CD4-positive, alpha-beta T cell (primary cell): ENCODE measurements at regions not wholly inside any gene's neighbourhood (a gene's known extent, or its start where the extent isn't known, plus 50 kb on each side); places are given as distances from the start of the nearest gene placed in this dataset.

Experiments
- ATAC-seq: fragments of 200-7000 bp; cut with Tn5 transposase; one replicate; pipeline ENCODE4 v1.10.0; 2022; ENCODE audit warnings: mild to moderate bottlenecking; ENCODE audit not compliant: poor library complexity
- CTCF ChIA-PET: fragments of 350-600 bp; sonication (Branson Sonifier 250); formaldehyde crosslinking; loops from one replicate; lab custom pipeline; 2021; ENCODE audit warnings: antibody characterized with exemption, inconsistent platforms; lab: Charles Lee
- POLR2A ChIA-PET: fragments of 350-600 bp; sonication (Branson Sonifier 250); formaldehyde crosslinking; loops from one replicate; lab custom pipeline; 2021; ENCODE audit warnings: antibody characterized with exemption, inconsistent platforms; lab: Charles Lee
- DNase-seq, 14 experiments: peaks; one replicate each; pipeline ENCODE4 v3.0.0-alpha.2; 2013 to 2020; ENCODE audit warnings: mixed read lengths in 2 of 14
- H3K27ac ChIP-seq, 2 donors: one replicate each; pipeline versions ENCODE4 v1.5.1 to v1.7.0; 2013; ENCODE audit warnings: low read length in 2 of 2, low read depth in 1 of 2, mild to moderate bottlenecking in 1 of 2
- H3K27me3 ChIP-seq, 2 experiments: 1 replicate in 1 of 2; 2 replicates in 1 of 2; pipeline versions ENCODE4 v1.6.1 to v1.7.0; 2013; ENCODE audit warnings: low read length in 2 of 2, control low read depth in 1 of 2, mild to moderate bottlenecking in 1 of 2, moderate library complexity in 1 of 2; ENCODE audit not compliant: insufficient read depth in 2 of 2, control insufficient read depth in 1 of 2
- H3K36me3 ChIP-seq: one replicate; pipeline ENCODE4 v1.6.1; 2013; ENCODE audit warnings: low read length, control low read depth; ENCODE audit not compliant: insufficient read depth
- H3K4me1 ChIP-seq: one replicate; pipeline ENCODE4 v1.6.1; 2013; ENCODE audit warnings: low read length, control low read depth; ENCODE audit not compliant: insufficient read depth
- H3K4me3 ChIP-seq: one replicate; pipeline ENCODE4 v1.5.1; 2013; ENCODE audit warnings: mild to moderate bottlenecking, low read length, moderate library complexity
- H3K9me3 ChIP-seq, 2 experiments: 1 replicate in 1 of 2; 2 replicates in 1 of 2; pipeline versions ENCODE4 v1.6.1 to v1.7.0; 2013; ENCODE audit warnings: low read length in 2 of 2, mild to moderate bottlenecking in 2 of 2, control low read depth in 1 of 2, moderate library complexity in 1 of 2; ENCODE audit not compliant: control insufficient read depth in 1 of 2, insufficient read depth in 1 of 2
- H3K27ac Mint-ChIP-seq: one replicate; pipeline ENCODE4 v1.8.0; 2020; ENCODE audit warnings: mixed read lengths
- H3K27me3 Mint-ChIP-seq: one replicate; pipeline ENCODE4 v1.8.0; 2021; ENCODE audit warnings: mixed read lengths
- H3K36me3 Mint-ChIP-seq: one replicate; pipeline ENCODE4 v1.8.0; 2021; ENCODE audit warnings: low read depth, mixed read lengths
- H3K4me1 Mint-ChIP-seq: one replicate; pipeline ENCODE4 v1.8.0; 2021; ENCODE audit warnings: low read depth, mixed read lengths
- H3K4me3 Mint-ChIP-seq: one replicate; pipeline ENCODE4 v1.8.0; 2020; ENCODE audit warnings: mild to moderate bottlenecking, mixed read lengths
- H3K9me3 Mint-ChIP-seq: one replicate; pipeline ENCODE4 v1.8.0; 2020; ENCODE audit warnings: mixed read lengths
- intact Hi-C, 2 experiments: fragments of 100-400 bp; cut with DNase I in 1 of 2; cut with micrococcal nuclease in 1 of 2; formaldehyde crosslinking; loops; one replicate each; pipeline versions ENCODE4 v1.15.1 to v1.9.0; 2023 to 2025; cut with DNase I, micrococcal nuclease
- TF ChIP-seq, protein P1 (sequence below): fragments of 200-600 bp; IDR thresholded peaks from one replicate; pipeline ENCODE4 v1.8.0; 2022; ENCODE audit warnings: antibody characterized with exemption, mild to moderate bottlenecking

- Mint-ChIP-seq H3K27ac (no peak overlapping the region), H3K9me3 (no peaks in the 10 kb centered on the region), H3K36me3 (no peaks in the 10 kb centered on the region), H3K27me3 (no peaks in the 10 kb centered on the region), H3K4me3 (no peak overlapping the region), H3K4me1 (no peaks in the 10 kb centered on the region)
- TF ChIP-seq, protein P1, sequence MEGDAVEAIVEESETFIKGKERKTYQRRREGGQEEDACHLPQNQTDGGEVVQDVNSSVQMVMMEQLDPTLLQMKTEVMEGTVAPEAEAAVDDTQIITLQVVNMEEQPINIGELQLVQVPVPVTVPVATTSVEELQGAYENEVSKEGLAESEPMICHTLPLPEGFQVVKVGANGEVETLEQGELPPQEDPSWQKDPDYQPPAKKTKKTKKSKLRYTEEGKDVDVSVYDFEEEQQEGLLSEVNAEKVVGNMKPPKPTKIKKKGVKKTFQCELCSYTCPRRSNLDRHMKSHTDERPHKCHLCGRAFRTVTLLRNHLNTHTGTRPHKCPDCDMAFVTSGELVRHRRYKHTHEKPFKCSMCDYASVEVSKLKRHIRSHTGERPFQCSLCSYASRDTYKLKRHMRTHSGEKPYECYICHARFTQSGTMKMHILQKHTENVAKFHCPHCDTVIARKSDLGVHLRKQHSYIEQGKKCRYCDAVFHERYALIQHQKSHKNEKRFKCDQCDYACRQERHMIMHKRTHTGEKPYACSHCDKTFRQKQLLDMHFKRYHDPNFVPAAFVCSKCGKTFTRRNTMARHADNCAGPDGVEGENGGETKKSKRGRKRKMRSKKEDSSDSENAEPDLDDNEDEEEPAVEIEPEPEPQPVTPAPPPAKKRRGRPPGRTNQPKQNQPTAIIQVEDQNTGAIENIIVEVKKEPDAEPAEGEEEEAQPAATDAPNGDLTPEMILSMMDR = no peak
- H3K9me3 ChIP-seq = no peaks in the 10 kb centered on the region
- no peaks in the 10 kb centered on the region for H3K4me1 ChIP-seq
- CTCF ChIA-PET = no interaction called here
- H3K4me3 ChIP-seq = no peak overlapping the region
- intact Hi-C loops = no loop called here
- no peaks in the 10 kb centered on the region for H3K36me3 ChIP-seq
- no peaks in the 10 kb centered on the region for H3K27me3 ChIP-seq
- ATAC-seq (no peak), DNase-seq (no peak)
- POLR2A ChIA-PET = no interaction called here
- H3K27ac ChIP-seq = no peak overlapping the region
Observed at GRCh38 chr2:155727187-155727895, 605.2 kb downstream of the NR4A2 start.

DNA sequence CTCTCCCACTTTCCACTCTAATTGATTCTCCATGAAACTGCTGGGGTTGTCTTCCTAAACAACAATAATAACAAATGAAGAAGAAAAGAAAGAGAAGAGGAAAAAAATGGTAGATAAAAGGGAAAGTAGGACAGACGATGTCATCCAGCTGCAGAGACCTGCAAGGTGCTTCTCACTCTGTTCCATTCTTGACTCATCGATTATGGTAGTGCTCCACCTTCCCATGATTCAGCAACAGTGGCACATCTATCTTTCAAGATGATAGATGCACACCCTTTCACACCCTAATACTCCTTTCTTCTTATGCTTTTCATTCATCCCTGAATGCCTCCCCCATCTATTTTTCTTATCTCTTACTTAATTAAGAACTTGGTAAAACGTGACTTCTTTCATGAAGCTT, 610.2 kb downstream of the NR4A2 start:
- POLR2A ChIA-PET = no interaction called here
- no peak for ATAC-seq
- Histone ChIP-seq H3K9me3 (no peaks in the 10 kb centered on the region), H3K4me3 (no peak overlapping the region), H3K4me1 (no peaks in the 10 kb centered on the region), H3K27ac (no peak overlapping the region), H3K27me3 (no peaks in the 10 kb centered on the region), H3K36me3 (no peaks in the 10 kb centered on the region)
- H3K27ac Mint-ChIP-seq = no peak overlapping the region
- TF ChIP-seq, protein P1 = no peak
- no peak for DNase-seq
- CTCF ChIA-PET = interaction anchor here (0.7 kb wide), 1 partner anchor 1319 kb away, joined by 5 read pairs; no protein-coding TSS in a partner anchor
- no peaks in the 10 kb centered on the region for H3K36me3 Mint-ChIP-seq
- H3K9me3 Mint-ChIP-seq = no peaks in the 10 kb centered on the region
- H3K4me3 Mint-ChIP-seq = no peak overlapping the region
- intact Hi-C loops = no loop called here
- no peaks in the 10 kb centered on the region for H3K4me1 Mint-ChIP-seq
- H3K27me3 Mint-ChIP-seq = no peaks in the 10 kb centered on the region

DNA sequence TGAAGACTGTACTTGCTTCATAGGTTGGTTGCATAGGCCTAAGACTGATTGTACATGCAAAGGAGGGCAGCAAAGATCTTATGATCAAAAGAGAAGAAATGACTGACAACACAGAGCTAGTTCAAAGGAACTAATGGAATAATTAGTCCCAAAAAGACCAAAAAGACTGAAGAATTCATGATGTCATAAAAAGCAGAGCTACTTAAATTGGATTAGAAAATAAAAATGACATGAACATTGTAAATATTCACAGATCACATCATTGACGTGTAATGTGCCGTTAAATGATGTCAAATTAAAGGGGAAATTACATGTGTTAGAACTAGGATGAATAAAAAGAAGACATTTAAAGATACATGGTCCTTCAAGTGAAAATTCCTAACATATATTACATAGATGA, 616.8 kb downstream of the NR4A2 start:
- Histone ChIP-seq H3K4me1 (no peaks in the 10 kb centered on the region), H3K27me3 (no peaks in the 10 kb centered on the region), H3K9me3 (no peaks in the 10 kb centered on the region), H3K36me3 (no peaks in the 10 kb centered on the region), H3K27ac (no peak overlapping the region), H3K4me3 (no peak overlapping the region)
- no peak for ATAC-seq
- TF ChIP-seq, protein P1 = no peak
- Mint-ChIP-seq H3K27ac (no peak overlapping the region), H3K4me1 (no peaks in the 10 kb centered on the region), H3K4me3 (no peak overlapping the region), H3K9me3 (no peaks in the 10 kb centered on the region), H3K27me3 (no peaks in the 10 kb centered on the region), H3K36me3 (no peaks in the 10 kb centered on the region)
- CTCF ChIA-PET = no interaction called here
- DNase-seq = no peak
- intact Hi-C loops = no loop called here
- POLR2A ChIA-PET = no interaction called here
